ENCODE measurements at regions not wholly inside any gene's neighbourhood (a gene's known extent, or its start where the extent isn't known, plus 50 kb on each side); places are given as distances from the start of the nearest gene placed in this dataset.

DNA sequence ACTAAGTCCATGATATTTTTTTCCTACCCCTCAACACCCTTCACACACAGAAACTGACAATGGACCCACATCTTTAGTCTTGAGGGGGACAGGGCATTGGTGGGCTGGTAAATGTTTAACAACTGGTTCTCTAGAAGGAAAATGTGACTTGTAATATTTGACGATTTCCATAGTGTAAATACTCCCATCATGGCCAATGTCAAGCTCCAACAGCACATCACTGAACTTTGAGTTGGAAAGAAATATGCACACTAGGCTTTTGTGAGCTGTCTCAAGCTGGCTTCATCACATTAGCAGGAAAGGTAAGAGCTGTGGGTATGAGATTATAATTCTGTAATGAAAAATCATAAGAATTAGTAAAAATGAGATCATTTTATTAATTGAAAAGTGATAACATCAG is 189.9 kb upstream of the PRLR start:
- TF ChIP-seq CREM (IDR thresholded peaks at IDR 0.05; ENCODE audit: low read depth) (no peak), EHMT2 (IDR thresholded peaks at IDR 0.05) (no peak), FOXM1 (IDR thresholded peaks at IDR 0.05; ENCODE audit: low read depth) (no peak), FOXM1 (CRISPR knock-in tag; IDR thresholded peaks at IDR 0.05; ENCODE audit: low read depth) (no peak), PPARD (CRISPR knock-in tag; IDR thresholded peaks at IDR 0.05) (no peak)
